ENCODE measurements at regions not wholly inside any gene's neighbourhood (a gene's known extent, or its start where the extent isn't known, plus 50 kb on each side); places are given as distances from the start of the nearest gene placed in this dataset.

DNA sequence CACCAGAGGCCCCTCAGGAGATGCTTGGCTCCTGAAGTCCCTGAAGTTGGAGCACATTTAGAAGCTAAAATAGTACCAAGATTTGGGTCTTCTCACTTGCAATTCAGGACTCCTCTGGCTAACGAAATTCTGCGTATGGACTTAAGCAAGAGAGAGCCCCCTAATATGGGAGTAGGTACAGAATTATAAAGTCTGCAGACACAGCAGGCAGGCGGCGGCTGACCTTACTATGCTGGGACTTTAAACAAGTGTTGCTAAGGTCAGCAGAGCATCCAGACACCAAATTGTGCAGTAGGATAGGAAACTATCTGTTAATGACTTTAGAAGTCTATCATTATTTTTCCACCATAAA is 104.5 kb upstream of the PDE4B start:
- no peaks in the 10 kb centered on the region for H3K9me3 ChIP-seq (ENCODE audit: control insufficient read depth in 4 of 4, low read length in 3 of 4)
- H3K27ac ChIP-seq (ENCODE audit: low read depth in 1 of 2, low read length in 2 of 2), result no peak overlapping the region
- H3K27me3 ChIP-seq (ENCODE audit: control insufficient read depth in 4 of 4, insufficient read depth in 4 of 4, low read length in 3 of 4), result no peaks in the 10 kb centered on the region
- TF ChIP-seq HNF4A (conservative IDR thresholded peaks at IDR 0.05) (no peak), RAD21 (IDR thresholded peaks at IDR 0.05) (no peak), FOXA1 (IDR thresholded peaks at IDR 0.05) (no peak)
- TF ChIP-seq, protein P1, sequence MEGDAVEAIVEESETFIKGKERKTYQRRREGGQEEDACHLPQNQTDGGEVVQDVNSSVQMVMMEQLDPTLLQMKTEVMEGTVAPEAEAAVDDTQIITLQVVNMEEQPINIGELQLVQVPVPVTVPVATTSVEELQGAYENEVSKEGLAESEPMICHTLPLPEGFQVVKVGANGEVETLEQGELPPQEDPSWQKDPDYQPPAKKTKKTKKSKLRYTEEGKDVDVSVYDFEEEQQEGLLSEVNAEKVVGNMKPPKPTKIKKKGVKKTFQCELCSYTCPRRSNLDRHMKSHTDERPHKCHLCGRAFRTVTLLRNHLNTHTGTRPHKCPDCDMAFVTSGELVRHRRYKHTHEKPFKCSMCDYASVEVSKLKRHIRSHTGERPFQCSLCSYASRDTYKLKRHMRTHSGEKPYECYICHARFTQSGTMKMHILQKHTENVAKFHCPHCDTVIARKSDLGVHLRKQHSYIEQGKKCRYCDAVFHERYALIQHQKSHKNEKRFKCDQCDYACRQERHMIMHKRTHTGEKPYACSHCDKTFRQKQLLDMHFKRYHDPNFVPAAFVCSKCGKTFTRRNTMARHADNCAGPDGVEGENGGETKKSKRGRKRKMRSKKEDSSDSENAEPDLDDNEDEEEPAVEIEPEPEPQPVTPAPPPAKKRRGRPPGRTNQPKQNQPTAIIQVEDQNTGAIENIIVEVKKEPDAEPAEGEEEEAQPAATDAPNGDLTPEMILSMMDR (IDR thresholded peaks at IDR 0.05; ENCODE audit: low read depth, low read length, missing input control), result no peak
- no peak for DNase-seq (ENCODE audit: low spot score)
- no peak overlapping the region for H3K4me3 ChIP-seq (ENCODE audit: low read depth in 1 of 3, low read length in 3 of 3)
- 86% methylated on average over 4 of the region's 4 CpGs for WGBS
- peaks cover 0 to 8% (median 5%) of the 10 kb centered on the region in 4 donors for H3K4me1 ChIP-seq (ENCODE audit: control insufficient read depth in 4 of 4, insufficient read depth in 4 of 4, low read length in 3 of 4)
- H3K36me3 ChIP-seq (ENCODE audit: control insufficient read depth in 4 of 4, insufficient read depth in 3 of 4, low read depth in 1 of 4, low read length in 3 of 4), result no peaks in the 10 kb centered on the region
- no peak overlapping the region for H3K9ac ChIP-seq (ENCODE audit: low read depth in 1 of 2, low read length in 2 of 2)

DNA sequence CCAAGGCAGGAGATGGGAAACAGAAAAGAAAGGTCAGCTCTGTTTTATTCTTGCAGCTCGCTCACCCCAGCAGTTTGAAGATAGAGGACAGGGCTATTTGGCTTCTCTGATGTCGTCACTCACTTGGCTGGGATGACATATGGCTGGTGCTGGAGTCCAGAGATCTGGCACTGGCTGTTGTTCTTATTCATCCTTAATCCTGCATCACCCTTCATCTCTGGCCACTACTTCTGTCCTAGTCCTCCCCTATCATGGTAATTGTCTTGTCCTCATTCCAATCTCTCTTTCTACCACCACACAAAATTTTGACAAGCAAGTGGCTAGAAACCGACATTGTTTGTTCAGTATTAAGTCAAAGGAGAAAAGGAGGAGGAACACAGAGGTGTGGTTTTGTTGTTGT is 103.8 kb upstream of the PDE4B start:
- Histone ChIP-seq H3K27me3 (ENCODE audit: control insufficient read depth in 4 of 4, insufficient read depth in 4 of 4, low read length in 3 of 4) (no peaks in the 10 kb centered on the region), H3K36me3 (ENCODE audit: control insufficient read depth in 4 of 4, insufficient read depth in 3 of 4, low read depth in 1 of 4, low read length in 3 of 4) (no peaks in the 10 kb centered on the region), H3K9ac (ENCODE audit: low read depth in 1 of 2, low read length in 2 of 2) (no peak overlapping the region), H3K9me3 (ENCODE audit: control insufficient read depth in 4 of 4, low read length in 3 of 4) (no peaks in the 10 kb centered on the region), H3K4me3 (ENCODE audit: low read depth in 1 of 3, low read length in 3 of 3) (no peak overlapping the region), H3K4me1 (ENCODE audit: control insufficient read depth in 4 of 4, insufficient read depth in 4 of 4, low read length in 3 of 4) (peaks cover 0 to 8% (median 5%) of the 10 kb centered on the region in 4 donors), H3K27ac (ENCODE audit: low read depth in 1 of 2, low read length in 2 of 2) (no peak overlapping the region)
- TF ChIP-seq, protein P1 (IDR thresholded peaks at IDR 0.05; ENCODE audit: low read depth, low read length, missing input control), result no peak
- TF ChIP-seq JUND (IDR thresholded peaks at IDR 0.05) (no peak), HNF4A (conservative IDR thresholded peaks at IDR 0.05) (no peak), GABPA (IDR thresholded peaks at IDR 0.05 in 1 of 2, conservative IDR thresholded peaks at IDR 0.05 in 1 of 2) (no peak), EGR1 (IDR thresholded peaks at IDR 0.05; ENCODE audit: low read depth in 2 of 2) (no peak), FOXA2 (IDR thresholded peaks at IDR 0.05) (no peak), SP1 (IDR thresholded peaks at IDR 0.05) (no peak), FOXA1 (IDR thresholded peaks at IDR 0.05) (no peak), RAD21 (IDR thresholded peaks at IDR 0.05) (no peak), HNF4G (IDR thresholded peaks at IDR 0.05) (no peak), NR2F2 (IDR thresholded peaks at IDR 0.05) (no peak), YY1 (IDR thresholded peaks at IDR 0.05) (no peak), TAF1 (conservative IDR thresholded peaks at IDR 0.05) (no peak), RXRA (IDR thresholded peaks at IDR 0.05) (no peak)
- TF ChIP-seq, protein P2, sequence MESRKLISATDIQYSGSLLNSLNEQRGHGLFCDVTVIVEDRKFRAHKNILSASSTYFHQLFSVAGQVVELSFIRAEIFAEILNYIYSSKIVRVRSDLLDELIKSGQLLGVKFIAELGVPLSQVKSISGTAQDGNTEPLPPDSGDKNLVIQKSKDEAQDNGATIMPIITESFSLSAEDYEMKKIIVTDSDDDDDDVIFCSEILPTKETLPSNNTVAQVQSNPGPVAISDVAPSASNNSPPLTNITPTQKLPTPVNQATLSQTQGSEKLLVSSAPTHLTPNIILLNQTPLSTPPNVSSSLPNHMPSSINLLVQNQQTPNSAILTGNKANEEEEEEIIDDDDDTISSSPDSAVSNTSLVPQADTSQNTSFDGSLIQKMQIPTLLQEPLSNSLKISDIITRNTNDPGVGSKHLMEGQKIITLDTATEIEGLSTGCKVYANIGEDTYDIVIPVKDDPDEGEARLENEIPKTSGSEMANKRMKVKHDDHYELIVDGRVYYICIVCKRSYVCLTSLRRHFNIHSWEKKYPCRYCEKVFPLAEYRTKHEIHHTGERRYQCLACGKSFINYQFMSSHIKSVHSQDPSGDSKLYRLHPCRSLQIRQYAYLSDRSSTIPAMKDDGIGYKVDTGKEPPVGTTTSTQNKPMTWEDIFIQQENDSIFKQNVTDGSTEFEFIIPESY (IDR thresholded peaks at IDR 0.05), result no peak
- TF ChIP-seq, protein P3, sequence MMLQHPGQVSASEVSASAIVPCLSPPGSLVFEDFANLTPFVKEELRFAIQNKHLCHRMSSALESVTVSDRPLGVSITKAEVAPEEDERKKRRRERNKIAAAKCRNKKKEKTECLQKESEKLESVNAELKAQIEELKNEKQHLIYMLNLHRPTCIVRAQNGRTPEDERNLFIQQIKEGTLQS (IDR thresholded peaks at IDR 0.05), result no peak
- TF ChIP-seq, protein P4, sequence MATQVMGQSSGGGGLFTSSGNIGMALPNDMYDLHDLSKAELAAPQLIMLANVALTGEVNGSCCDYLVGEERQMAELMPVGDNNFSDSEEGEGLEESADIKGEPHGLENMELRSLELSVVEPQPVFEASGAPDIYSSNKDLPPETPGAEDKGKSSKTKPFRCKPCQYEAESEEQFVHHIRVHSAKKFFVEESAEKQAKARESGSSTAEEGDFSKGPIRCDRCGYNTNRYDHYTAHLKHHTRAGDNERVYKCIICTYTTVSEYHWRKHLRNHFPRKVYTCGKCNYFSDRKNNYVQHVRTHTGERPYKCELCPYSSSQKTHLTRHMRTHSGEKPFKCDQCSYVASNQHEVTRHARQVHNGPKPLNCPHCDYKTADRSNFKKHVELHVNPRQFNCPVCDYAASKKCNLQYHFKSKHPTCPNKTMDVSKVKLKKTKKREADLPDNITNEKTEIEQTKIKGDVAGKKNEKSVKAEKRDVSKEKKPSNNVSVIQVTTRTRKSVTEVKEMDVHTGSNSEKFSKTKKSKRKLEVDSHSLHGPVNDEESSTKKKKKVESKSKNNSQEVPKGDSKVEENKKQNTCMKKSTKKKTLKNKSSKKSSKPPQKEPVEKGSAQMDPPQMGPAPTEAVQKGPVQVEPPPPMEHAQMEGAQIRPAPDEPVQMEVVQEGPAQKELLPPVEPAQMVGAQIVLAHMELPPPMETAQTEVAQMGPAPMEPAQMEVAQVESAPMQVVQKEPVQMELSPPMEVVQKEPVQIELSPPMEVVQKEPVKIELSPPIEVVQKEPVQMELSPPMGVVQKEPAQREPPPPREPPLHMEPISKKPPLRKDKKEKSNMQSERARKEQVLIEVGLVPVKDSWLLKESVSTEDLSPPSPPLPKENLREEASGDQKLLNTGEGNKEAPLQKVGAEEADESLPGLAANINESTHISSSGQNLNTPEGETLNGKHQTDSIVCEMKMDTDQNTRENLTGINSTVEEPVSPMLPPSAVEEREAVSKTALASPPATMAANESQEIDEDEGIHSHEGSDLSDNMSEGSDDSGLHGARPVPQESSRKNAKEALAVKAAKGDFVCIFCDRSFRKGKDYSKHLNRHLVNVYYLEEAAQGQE (IDR thresholded peaks at IDR 0.05), result no peak
- TF ChIP-seq, protein P5, sequence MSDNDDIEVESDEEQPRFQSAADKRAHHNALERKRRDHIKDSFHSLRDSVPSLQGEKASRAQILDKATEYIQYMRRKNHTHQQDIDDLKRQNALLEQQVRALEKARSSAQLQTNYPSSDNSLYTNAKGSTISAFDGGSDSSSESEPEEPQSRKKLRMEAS (IDR thresholded peaks at IDR 0.05), result no peak
- no peak for DNase-seq (ENCODE audit: low spot score)
- WGBS, result 88% methylated on average over 3 of the region's 3 CpGs
